ENCODE measurements at regions not wholly inside any gene's neighbourhood (a gene's known extent, or its start where the extent isn't known, plus 50 kb on each side); places are given as distances from the start of the nearest gene placed in this dataset.

DNA sequence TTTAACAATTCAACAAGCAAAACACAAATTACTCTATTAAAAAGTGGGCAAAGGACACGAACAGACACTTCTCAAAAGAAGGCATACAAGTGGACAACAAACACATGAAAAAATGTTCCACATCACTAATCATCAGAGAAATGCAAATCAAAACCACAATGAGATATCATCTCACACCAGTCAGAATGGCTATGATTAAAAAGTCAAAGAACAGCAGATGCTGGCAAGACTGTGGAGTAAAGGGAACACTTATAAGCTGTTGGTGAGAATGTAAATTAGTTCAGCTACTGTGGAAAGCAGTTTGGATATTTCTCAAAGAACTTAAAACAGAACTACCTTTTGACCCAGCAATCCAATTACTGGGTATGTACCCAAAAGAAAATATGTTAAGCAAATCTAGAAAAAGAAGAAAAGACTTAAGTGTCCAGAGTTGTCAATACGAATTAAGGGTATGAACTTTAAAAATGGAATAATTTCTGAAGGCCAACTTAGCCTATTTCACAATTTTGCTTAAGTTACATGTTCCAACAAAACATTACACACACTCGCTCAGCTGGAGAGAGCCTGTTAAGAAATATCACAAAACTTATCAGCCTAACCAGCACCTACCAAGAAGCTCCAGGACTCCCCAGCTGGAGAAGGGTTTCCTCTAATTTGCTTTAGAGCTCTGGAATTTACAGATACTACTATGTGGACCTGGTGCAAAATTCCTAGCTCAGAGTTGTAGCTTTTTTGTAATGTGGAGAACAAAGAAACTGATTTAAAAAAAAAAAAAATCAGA lies 232.1 kb downstream of the DUSP10 start:
- no peak overlapping the region for H3K4me3 ChIP-seq (ENCODE audit: low read depth, low read length)
- TF ChIP-seq, protein P1, sequence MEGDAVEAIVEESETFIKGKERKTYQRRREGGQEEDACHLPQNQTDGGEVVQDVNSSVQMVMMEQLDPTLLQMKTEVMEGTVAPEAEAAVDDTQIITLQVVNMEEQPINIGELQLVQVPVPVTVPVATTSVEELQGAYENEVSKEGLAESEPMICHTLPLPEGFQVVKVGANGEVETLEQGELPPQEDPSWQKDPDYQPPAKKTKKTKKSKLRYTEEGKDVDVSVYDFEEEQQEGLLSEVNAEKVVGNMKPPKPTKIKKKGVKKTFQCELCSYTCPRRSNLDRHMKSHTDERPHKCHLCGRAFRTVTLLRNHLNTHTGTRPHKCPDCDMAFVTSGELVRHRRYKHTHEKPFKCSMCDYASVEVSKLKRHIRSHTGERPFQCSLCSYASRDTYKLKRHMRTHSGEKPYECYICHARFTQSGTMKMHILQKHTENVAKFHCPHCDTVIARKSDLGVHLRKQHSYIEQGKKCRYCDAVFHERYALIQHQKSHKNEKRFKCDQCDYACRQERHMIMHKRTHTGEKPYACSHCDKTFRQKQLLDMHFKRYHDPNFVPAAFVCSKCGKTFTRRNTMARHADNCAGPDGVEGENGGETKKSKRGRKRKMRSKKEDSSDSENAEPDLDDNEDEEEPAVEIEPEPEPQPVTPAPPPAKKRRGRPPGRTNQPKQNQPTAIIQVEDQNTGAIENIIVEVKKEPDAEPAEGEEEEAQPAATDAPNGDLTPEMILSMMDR (IDR thresholded peaks at IDR 0.05; ENCODE audit: low read depth, low read length), result no peak

DNA sequence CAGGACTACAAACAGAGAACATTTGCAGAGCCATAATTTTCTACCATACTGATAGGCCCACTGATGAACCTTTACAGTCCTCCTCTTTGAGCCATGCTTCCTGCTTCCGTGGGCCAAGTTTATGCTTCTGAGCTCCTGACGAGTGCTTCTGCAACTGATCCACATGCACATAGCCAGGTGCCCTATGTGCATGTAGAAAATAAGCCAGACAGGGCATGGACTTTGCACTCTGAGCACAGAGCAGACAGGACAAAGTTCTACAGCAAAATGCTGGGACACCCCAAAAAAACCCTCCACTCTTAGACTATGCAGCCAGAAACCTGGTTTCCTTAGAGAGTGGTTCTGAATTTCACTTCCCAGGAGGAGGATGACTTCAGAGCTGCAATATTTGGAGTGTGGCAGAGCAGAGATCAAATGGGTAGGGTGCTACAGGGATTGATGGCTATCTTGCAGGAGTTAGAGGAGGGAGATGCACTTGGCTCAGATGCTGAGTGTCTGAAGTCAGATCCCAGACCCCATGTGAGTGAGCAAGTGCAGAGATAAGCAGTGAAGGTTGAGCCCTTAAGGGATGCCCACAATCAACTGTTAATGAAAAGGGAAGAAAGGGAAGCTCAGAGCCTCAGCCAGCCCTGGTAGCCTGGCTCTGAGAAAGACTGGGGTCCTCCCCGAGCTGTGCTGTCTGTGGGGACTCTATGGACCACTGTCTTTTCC lies 230.9 kb downstream of the DUSP10 start:
- no peak overlapping the region for H3K4me3 ChIP-seq (ENCODE audit: low read depth, low read length)
- TF ChIP-seq, protein P1 (IDR thresholded peaks at IDR 0.05; ENCODE audit: low read depth, low read length), result no peak

DNA sequence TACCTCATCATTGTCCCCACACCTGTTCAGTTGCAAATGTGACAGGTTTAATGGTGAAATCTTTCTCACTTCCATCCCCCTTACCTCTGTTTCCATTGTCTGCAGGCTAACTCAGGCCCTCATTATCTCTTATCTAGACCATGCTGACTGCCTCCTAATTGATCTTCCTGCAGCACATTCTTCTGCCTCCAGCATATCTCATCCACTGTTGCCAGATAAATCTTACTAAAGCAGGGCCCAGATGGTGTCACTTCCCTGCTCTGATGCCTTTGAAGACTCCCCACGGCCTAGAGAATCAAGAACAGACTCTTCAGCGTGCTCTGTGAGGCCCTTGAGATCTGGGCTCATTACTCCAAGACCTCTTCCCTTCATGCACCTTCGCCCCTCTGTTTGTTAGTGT lies 230.1 kb downstream of the DUSP10 start:
- TF ChIP-seq, protein P1 (IDR thresholded peaks at IDR 0.05; ENCODE audit: low read depth, low read length), result no peak
- no peak overlapping the region for H3K4me3 ChIP-seq (ENCODE audit: low read depth, low read length)

DNA sequence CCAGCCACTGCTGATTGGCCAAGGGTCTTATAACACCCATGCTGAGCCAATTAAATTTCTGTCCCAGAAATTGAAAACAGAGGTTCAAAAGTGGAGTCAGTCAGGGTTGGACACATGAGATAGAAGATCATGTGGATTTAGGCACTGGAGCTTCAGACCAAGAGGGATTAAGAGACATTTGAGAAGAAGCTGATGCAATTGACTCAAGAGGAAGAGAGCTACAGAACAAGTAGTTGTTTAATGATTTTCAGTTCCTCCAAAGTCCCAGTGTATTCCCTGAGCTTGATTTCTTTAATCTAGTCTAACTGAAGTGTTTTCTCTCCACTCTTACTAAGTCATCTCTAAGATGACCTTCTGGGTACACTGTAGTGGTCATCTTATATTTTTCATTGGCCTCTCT lies 227.1 kb downstream of the DUSP10 start:
- no peak overlapping the region for H3K4me3 ChIP-seq (ENCODE audit: low read depth, low read length)
- TF ChIP-seq, protein P1 (IDR thresholded peaks at IDR 0.05; ENCODE audit: low read depth, low read length), result no peak

DNA sequence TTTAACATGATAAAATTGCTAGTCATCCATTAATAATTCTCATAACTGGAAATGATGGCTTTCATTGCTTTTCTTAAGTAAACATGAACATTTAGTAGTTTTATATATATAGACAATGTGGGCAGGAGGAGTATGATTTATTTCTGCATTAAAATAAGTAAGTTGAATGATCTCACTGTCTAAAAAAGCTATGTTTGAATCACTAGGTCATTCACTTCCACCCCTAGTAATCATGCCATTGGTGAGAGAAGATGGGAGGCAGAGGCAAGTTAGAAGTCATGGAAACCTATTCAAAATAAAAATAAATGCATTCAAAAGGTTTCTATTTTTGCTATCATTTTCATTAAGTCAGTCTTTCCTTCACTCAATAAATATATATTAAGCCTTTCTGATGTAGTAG lies 226.4 kb downstream of the DUSP10 start:
- TF ChIP-seq, protein P1 (IDR thresholded peaks at IDR 0.05; ENCODE audit: low read depth, low read length), result no peak
- H3K4me3 ChIP-seq (ENCODE audit: low read depth, low read length), result no peak overlapping the region

DNA sequence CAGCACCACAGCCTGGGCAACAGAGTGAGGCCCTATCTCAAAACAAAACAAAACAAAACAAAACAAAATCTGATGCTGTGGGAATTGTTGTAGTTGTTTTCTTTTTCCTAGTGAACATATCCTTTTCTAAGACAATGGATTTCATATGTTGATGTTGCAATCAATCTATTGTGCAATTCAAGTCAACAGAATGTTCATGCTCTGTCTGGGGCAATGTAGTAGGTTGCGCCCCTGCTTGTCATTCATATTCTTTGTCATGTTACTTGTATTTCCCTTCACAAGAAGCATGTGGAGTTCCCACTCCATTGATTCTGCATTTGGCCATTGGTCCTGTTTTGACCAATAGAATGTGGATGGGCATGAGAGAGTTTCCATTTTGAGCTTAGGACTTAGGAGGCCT lies 223.9 kb downstream of the DUSP10 start:
- H3K4me3 ChIP-seq (ENCODE audit: low read depth, low read length), result no peak overlapping the region
- TF ChIP-seq, protein P1 (IDR thresholded peaks at IDR 0.05; ENCODE audit: low read depth, low read length), result no peak

DNA sequence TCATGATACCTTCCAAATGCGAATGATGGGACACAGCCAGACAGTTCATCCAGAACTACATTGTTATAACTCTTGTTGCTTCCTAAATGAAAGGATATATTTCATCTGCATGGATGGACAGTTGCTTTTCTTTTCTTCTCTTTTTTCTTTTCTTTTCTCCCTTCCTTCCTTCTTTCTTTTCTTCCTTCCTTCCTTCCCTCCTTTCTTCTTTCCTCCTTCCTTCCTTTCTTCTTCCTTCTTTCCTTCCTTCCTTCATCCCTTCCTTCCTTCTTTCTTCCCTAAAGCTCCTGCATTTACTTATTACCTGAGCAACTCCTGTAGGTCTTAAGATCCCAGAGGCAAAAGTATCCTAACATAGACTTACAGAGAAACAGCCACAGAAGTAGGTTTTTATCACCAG lies 221.6 kb downstream of the DUSP10 start:
- no peak overlapping the region for H3K4me3 ChIP-seq (ENCODE audit: low read depth, low read length)
- TF ChIP-seq, protein P1 (IDR thresholded peaks at IDR 0.05; ENCODE audit: low read depth, low read length), result no peak
